Small intestine (tissue), 7 donors: ENCODE measurements at regions not wholly inside any gene's neighbourhood (a gene's known extent, or its start where the extent isn't known, plus 50 kb on each side); places are given as distances from the start of the nearest gene placed in this dataset.

Source experiments
- DNase-seq, 2 donors: peaks; one replicate each; pipeline versions ENCODE4 v3.0.0 to v3.0.0-alpha.2; 2013
- FAIRE-seq: peaks from 2 replicates; lab custom pipeline; 2012; peaks lifted over from hg19 to GRCh38; lab: Jason Lieb, UNC
- H3K27ac ChIP-seq, 3 donors: one replicate each; pipeline ENCODE4 v1.5.1; 2013; ENCODE audit warnings: low read length in 2 of 3, mild to moderate bottlenecking in 2 of 3, control low read depth in 1 of 3, inconsistent platforms in 1 of 3, low read depth in 1 of 3, moderate library complexity in 1 of 3
- H3K27me3 ChIP-seq, 3 donors: one replicate each; pipeline ENCODE4 v1.6.1; 2013; ENCODE audit warnings: low read length in 3 of 3, inconsistent platforms in 1 of 3; ENCODE audit not compliant: control insufficient read depth in 3 of 3, insufficient read depth in 3 of 3
- H3K36me3 ChIP-seq, 3 donors: one replicate each; pipeline ENCODE4 v1.6.1; 2013; ENCODE audit warnings: low read length in 3 of 3, inconsistent platforms in 1 of 3, low read depth in 1 of 3, mild to moderate bottlenecking in 1 of 3, moderate library complexity in 1 of 3; ENCODE audit not compliant: control insufficient read depth in 3 of 3, insufficient read depth in 2 of 3
- H3K4me1 ChIP-seq, 3 donors: one replicate each; pipeline ENCODE4 v1.6.1; 2013; ENCODE audit warnings: low read length in 2 of 3, inconsistent platforms in 1 of 3, low read depth in 1 of 3, mild to moderate bottlenecking in 1 of 3, moderate library complexity in 1 of 3; ENCODE audit not compliant: control insufficient read depth in 3 of 3, insufficient read depth in 2 of 3
- H3K4me3 ChIP-seq, 3 donors: one replicate each; pipeline ENCODE4 v1.5.1; 2013; ENCODE audit warnings: low read length in 3 of 3, control low read depth in 1 of 3, inconsistent platforms in 1 of 3, low read depth in 1 of 3, mild to moderate bottlenecking in 1 of 3, moderate library complexity in 1 of 3
- H3K9me3 ChIP-seq, 2 donors: one replicate each; pipeline ENCODE4 v1.6.1; 2013; ENCODE audit warnings: low read depth in 1 of 2, low read length in 1 of 2; ENCODE audit not compliant: control insufficient read depth in 2 of 2, insufficient read depth in 1 of 2
- WGBS, 3 donors: extraction: QIAGEN DNeasy Blood & Tissue Kit; methylation state at CpG; one replicate each; pipeline ENCODE4 v1.1.7; 2013; 5-methylcytosine and 5-hydroxymethylcytosine counted together
- donor health status: healthy with polysubstance abuse.
- donor health status: control.
- donor health status: control.
- donor health status: Bipolar disorder and iron deficiency.
- donor health status: healthy.

GRCh38 chr22:48253573-48253972, 1491.1 kb downstream of the TBC1D22A start:
- 51 to 62% (median 55%) methylated on average over 6 of the region's 6 CpGs for WGBS, 3 donors
- Histone ChIP-seq H3K4me1 (no peaks in the 10 kb centered on the region), H3K27ac (no peak overlapping the region), H3K36me3 (no peaks in the 10 kb centered on the region), H3K4me3 (no peak overlapping the region), H3K9me3 (no peaks in the 10 kb centered on the region), H3K27me3 (peaks cover 0 to 6% (median 0%) of the 10 kb centered on the region in 3 donors)
- FAIRE-seq (no peak), DNase-seq (no peak)

- Histone ChIP-seq H3K4me3 (no peak overlapping the region), H3K27me3 (peaks cover 0 to 6% (median 0%) of the 10 kb centered on the region in 3 donors), H3K27ac (no peak overlapping the region), H3K4me1 (no peaks in the 10 kb centered on the region), H3K36me3 (no peaks in the 10 kb centered on the region), H3K9me3 (no peaks in the 10 kb centered on the region)
- no peak for FAIRE-seq
- WGBS, 3 donors = 87 to 92% (median 90%) methylated on average over 13 of the region's 13 CpGs
- no peak for DNase-seq
Measured at GRCh38 chr22:48253136-48253535, 1490.7 kb downstream of the TBC1D22A start.

GRCh38 chr22:48251629-48252028, 1489.2 kb downstream of the TBC1D22A start:
- Histone ChIP-seq H3K4me1 (no peaks in the 10 kb centered on the region), H3K9me3 (no peaks in the 10 kb centered on the region), H3K27ac (no peak overlapping the region), H3K4me3 (no peak overlapping the region), H3K36me3 (no peaks in the 10 kb centered on the region), H3K27me3 (peaks cover 0 to 6% (median 0%) of the 10 kb centered on the region in 3 donors)
- FAIRE-seq (no peak), DNase-seq (no peak)
- WGBS, 3 donors = 59 to 76% (median 61%) methylated on average over 4 to 5 of the region's 5 CpGs

GRCh38 chr22:48250937-48251530, 1488.6 kb downstream of the TBC1D22A start:
- FAIRE-seq (no peak), DNase-seq (no peak)
- WGBS, 3 donors = 62 to 68% (median 64%) methylated on average over 5 of the region's 5 CpGs
- H3K36me3 ChIP-seq = no peaks in the 10 kb centered on the region
- H3K4me1 ChIP-seq = no peaks in the 10 kb centered on the region
- no peaks in the 10 kb centered on the region for H3K9me3 ChIP-seq
- no peak overlapping the region for H3K27ac ChIP-seq
- H3K27me3 ChIP-seq = peaks cover 0 to 6% (median 0%) of the 10 kb centered on the region in 3 donors
- no peak overlapping the region for H3K4me3 ChIP-seq

- Histone ChIP-seq H3K4me3 (no peak overlapping the region), H3K27me3 (peaks cover 0 to 6% (median 0%) of the 10 kb centered on the region in 3 donors)
- 62 to 74% (median 71%) methylated on average over 16 of the region's 16 CpGs for WGBS, 3 donors
Measured at GRCh38 chr22:48250286-48250895, 1487.9 kb downstream of the TBC1D22A start.

GRCh38 chr22:48249713-48250268, 1487.3 kb downstream of the TBC1D22A start:
- H3K4me3 ChIP-seq = no peak overlapping the region
- DNase-seq (no peak), FAIRE-seq (no peak)
- H3K9me3 ChIP-seq = no peaks in the 10 kb centered on the region
- H3K4me1 ChIP-seq = no peaks in the 10 kb centered on the region
- 61 to 65% (median 63%) methylated on average over 6 to 7 of the region's 7 CpGs for WGBS, 3 donors
- H3K27ac ChIP-seq = no peak overlapping the region
- H3K27me3 ChIP-seq = peaks cover 0 to 6% (median 0%) of the 10 kb centered on the region in 3 donors
- H3K36me3 ChIP-seq = no peaks in the 10 kb centered on the region

More at GRCh38 chr22:48250286-48250895, 1487.9 kb downstream of the TBC1D22A start:
- no peak overlapping the region for H3K27ac ChIP-seq
- no peak for FAIRE-seq
- H3K36me3 ChIP-seq = no peaks in the 10 kb centered on the region
- no peaks in the 10 kb centered on the region for H3K4me1 ChIP-seq
- no peak for DNase-seq
- no peaks in the 10 kb centered on the region for H3K9me3 ChIP-seq

GRCh38 chr22:48248901-48249455, 1486.5 kb downstream of the TBC1D22A start:
- H3K4me3 ChIP-seq = no peak overlapping the region
- no peaks in the 10 kb centered on the region for H3K9me3 ChIP-seq
- FAIRE-seq (no peak), DNase-seq (no peak)
- no peaks in the 10 kb centered on the region for H3K4me1 ChIP-seq
- H3K27ac ChIP-seq = no peak overlapping the region
- no peaks in the 10 kb centered on the region for H3K36me3 ChIP-seq
- 56 to 67% (median 66%) methylated on average over 9 to 10 of the region's 12 CpGs for WGBS, 3 donors
- peaks cover 0 to 3% (median 0%) of the 10 kb centered on the region in 3 donors for H3K27me3 ChIP-seq

- H3K27me3 ChIP-seq = no peaks in the 10 kb centered on the region
- no peaks in the 10 kb centered on the region for H3K9me3 ChIP-seq
- H3K4me1 ChIP-seq = no peaks in the 10 kb centered on the region
- FAIRE-seq (no peak), DNase-seq (no peak)
- H3K4me3 ChIP-seq = no peak overlapping the region
- no peaks in the 10 kb centered on the region for H3K36me3 ChIP-seq
- WGBS, 3 donors = 78 to 87% (median 79%) methylated on average over 7 of the region's 7 CpGs
- no peak overlapping the region for H3K27ac ChIP-seq
Measured at GRCh38 chr22:48247829-48248228, 1485.4 kb downstream of the TBC1D22A start.
